ENCODE measurements at regions not wholly inside any gene's neighbourhood (a gene's known extent, or its start where the extent isn't known, plus 50 kb on each side); places are given as distances from the start of the nearest gene placed in this dataset.
"Not testable (repeated sequence)": the region's sequence is repeated elsewhere in the genome, so short reads cannot be mapped to it uniquely, and the experiment has no call there.

DNA sequence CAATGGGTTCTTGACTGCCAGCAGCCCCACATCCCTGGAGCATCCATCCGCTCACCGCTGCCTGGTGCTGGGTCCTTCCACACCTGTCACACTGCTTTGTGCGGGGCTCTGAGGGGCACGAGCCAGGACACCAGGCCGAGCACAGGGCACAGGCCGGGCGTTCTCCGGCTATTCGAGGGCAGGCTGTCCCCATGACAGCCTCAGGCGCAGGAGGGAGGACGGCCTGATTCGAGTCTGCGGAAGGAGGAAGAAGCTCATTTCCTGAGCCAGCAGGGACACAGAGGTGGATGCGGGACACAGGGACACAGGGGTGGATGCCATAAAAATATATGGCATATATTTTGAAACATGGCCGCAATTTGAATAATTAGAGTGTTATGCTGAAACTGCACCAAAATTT, 76.9 kb upstream of the ZNG1F start:
- not testable (repeated sequence) for TF ChIP-seq EZH2 (IDR thresholded peaks at IDR 0.05); POLR2A (IDR thresholded peaks at IDR 0.05; ENCODE audit: borderline replicate concordance, extremely low read depth, insufficient read depth, insufficient read length); POLR2AphosphoS5 (IDR thresholded peaks at IDR 0.05; ENCODE audit: low read depth, low read length); RAD21 (IDR thresholded peaks at IDR 0.05; ENCODE audit: low read depth); SRF (IDR thresholded peaks at IDR 0.05; ENCODE audit: low read depth); EZH2phosphoT487 (IDR thresholded peaks at IDR 0.05; ENCODE audit: borderline replicate concordance)
- TF ChIP-seq, protein P1, sequence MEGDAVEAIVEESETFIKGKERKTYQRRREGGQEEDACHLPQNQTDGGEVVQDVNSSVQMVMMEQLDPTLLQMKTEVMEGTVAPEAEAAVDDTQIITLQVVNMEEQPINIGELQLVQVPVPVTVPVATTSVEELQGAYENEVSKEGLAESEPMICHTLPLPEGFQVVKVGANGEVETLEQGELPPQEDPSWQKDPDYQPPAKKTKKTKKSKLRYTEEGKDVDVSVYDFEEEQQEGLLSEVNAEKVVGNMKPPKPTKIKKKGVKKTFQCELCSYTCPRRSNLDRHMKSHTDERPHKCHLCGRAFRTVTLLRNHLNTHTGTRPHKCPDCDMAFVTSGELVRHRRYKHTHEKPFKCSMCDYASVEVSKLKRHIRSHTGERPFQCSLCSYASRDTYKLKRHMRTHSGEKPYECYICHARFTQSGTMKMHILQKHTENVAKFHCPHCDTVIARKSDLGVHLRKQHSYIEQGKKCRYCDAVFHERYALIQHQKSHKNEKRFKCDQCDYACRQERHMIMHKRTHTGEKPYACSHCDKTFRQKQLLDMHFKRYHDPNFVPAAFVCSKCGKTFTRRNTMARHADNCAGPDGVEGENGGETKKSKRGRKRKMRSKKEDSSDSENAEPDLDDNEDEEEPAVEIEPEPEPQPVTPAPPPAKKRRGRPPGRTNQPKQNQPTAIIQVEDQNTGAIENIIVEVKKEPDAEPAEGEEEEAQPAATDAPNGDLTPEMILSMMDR (IDR thresholded peaks at IDR 0.05 in 2 of 3, conservative IDR thresholded peaks at IDR 0.05 in 1 of 3; ENCODE audit: borderline replicate concordance in 1 of 3, insufficient read depth in 1 of 3, low read depth in 2 of 3, low read length in 2 of 3) = not testable (repeated sequence)
- TF ChIP-seq, protein P2, sequence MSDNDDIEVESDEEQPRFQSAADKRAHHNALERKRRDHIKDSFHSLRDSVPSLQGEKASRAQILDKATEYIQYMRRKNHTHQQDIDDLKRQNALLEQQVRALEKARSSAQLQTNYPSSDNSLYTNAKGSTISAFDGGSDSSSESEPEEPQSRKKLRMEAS (IDR thresholded peaks at IDR 0.05) = not testable (repeated sequence)
- TF ChIP-seq, protein P3, sequence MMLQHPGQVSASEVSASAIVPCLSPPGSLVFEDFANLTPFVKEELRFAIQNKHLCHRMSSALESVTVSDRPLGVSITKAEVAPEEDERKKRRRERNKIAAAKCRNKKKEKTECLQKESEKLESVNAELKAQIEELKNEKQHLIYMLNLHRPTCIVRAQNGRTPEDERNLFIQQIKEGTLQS (IDR thresholded peaks at IDR 0.05) = not testable (repeated sequence)

All from HCT116 (cell line).